ENCODE measurements at regions not wholly inside any gene's neighbourhood (a gene's known extent, or its start where the extent isn't known, plus 50 kb on each side); places are given as distances from the start of the nearest gene placed in this dataset.

DNA sequence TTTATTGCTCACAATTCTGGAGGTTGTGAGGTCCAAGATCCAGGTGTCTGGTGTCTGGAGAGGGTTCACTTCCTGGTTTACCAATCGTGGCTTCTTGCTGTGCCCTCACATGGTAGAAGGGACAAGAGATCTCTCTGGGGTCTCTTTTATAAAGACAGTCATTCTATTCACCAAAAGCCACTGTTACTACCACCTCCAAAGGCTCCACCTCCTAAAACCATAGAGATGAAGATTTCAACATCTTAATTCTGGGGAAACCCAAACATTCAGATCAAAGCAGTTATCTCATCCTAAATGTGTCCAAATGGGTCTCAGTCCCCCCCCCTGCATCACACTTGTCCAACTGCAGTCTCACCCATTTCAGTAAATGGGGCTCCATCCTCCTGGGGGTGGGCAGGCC lies 132.9 kb upstream of the XYLT1 start:
- TF ChIP-seq, protein P1, sequence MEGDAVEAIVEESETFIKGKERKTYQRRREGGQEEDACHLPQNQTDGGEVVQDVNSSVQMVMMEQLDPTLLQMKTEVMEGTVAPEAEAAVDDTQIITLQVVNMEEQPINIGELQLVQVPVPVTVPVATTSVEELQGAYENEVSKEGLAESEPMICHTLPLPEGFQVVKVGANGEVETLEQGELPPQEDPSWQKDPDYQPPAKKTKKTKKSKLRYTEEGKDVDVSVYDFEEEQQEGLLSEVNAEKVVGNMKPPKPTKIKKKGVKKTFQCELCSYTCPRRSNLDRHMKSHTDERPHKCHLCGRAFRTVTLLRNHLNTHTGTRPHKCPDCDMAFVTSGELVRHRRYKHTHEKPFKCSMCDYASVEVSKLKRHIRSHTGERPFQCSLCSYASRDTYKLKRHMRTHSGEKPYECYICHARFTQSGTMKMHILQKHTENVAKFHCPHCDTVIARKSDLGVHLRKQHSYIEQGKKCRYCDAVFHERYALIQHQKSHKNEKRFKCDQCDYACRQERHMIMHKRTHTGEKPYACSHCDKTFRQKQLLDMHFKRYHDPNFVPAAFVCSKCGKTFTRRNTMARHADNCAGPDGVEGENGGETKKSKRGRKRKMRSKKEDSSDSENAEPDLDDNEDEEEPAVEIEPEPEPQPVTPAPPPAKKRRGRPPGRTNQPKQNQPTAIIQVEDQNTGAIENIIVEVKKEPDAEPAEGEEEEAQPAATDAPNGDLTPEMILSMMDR (IDR thresholded peaks at IDR 0.05) = no peak
- TF ChIP-seq POLR2AphosphoS5 (IDR thresholded peaks at IDR 0.05) (no peak), POLR2A (IDR thresholded peaks at IDR 0.05) (no peak), EP300 (IDR thresholded peaks at IDR 0.05) (no peak)

All from gastroesophageal sphincter (tissue), 3 donors.